HG03469 (cell line): ENCODE measurements at regions not wholly inside any gene's neighbourhood (a gene's known extent, or its start where the extent isn't known, plus 50 kb on each side); places are given as distances from the start of the nearest gene placed in this dataset.
"Not testable (repeated sequence)": the region's sequence is repeated elsewhere in the genome, so short reads cannot be mapped to it uniquely, and the experiment has no call there.

Source experiments
- ATAC-seq: cut with Tn5 transposase; IDR thresholded peaks from one replicate; pipeline ENCODE4 v1.9.1; 2021; ENCODE audit warnings: mild to moderate bottlenecking, moderate library complexity, moderate number of reproducible peaks; ENCODE audit not compliant: unreplicated experiment

GRCh38 chr1:165147799-165148198 is 208.7 kb downstream of the LMX1A start:
- ATAC-seq: no peak

GRCh38 chr1:165144757-165145397 is 211.6 kb downstream of the LMX1A start:
- peak; percentile 85 for ATAC-seq

GRCh38 chr1:165143437-165144065 is 213.0 kb downstream of the LMX1A start:
- ATAC-seq: no peak

- no peak for ATAC-seq
Measured at GRCh38 chr1:165138960-165139359, 217.6 kb downstream of the LMX1A start.

GRCh38 chr1:165137551-165138316 is 218.8 kb downstream of the LMX1A start:
- ATAC-seq: no peak

GRCh38 chr1:165134431-165134830 is 222.1 kb downstream of the LMX1A start:
- ATAC-seq: no peak

- peak; percentile 79 for ATAC-seq
Measured at GRCh38 chr1:165129568-165130164, 226.8 kb downstream of the LMX1A start.

- no peak for ATAC-seq
Measured at GRCh38 chr1:165124772-165125171, 231.7 kb downstream of the LMX1A start.

GRCh38 chr1:165119086-165119485 is 237.4 kb downstream of the LMX1A start:
- ATAC-seq: no peak

- no peak for ATAC-seq
Measured at GRCh38 chr1:165117482-165117881, 239.0 kb downstream of the LMX1A start.

- no peak for ATAC-seq
Measured at GRCh38 chr1:165116732-165117131, 239.8 kb downstream of the LMX1A start.

GRCh38 chr1:165116171-165116570 is 240.3 kb downstream of the LMX1A start:
- no peak for ATAC-seq

- ATAC-seq: no peak
Measured at GRCh38 chr1:165114889-165115285, 241.6 kb downstream of the LMX1A start.

- no peak for ATAC-seq
Measured at GRCh38 chr1:165114022-165114888, 242.3 kb downstream of the LMX1A start.

- no peak for ATAC-seq
Measured at GRCh38 chr1:165112260-165112659, 244.3 kb downstream of the LMX1A start.

GRCh38 chr1:165109013-165109412 is 247.5 kb downstream of the LMX1A start:
- no peak for ATAC-seq

- ATAC-seq: not testable (repeated sequence)
Measured at GRCh38 chr1:165092542-165093162, 263.9 kb downstream of the LMX1A start.

- ATAC-seq: no peak
Measured at GRCh38 chr1:165080253-165080896, 276.1 kb downstream of the LMX1A start.

GRCh38 chr1:165078391-165078790 is 278.1 kb downstream of the LMX1A start:
- ATAC-seq: no peak
